Spleen (tissue), 7 donors: ENCODE measurements at regions not wholly inside any gene's neighbourhood (a gene's known extent, or its start where the extent isn't known, plus 50 kb on each side); places are given as distances from the start of the nearest gene placed in this dataset.

ENCODE experiments used
- CTCF ChIP-seq, 11 experiments: fragments of 200-600 bp in 7 of 11; fragments of 450-650 bp in 4 of 11; sonication (generic) in 4 of 11; IDR thresholded peaks in 8 of 11; conservative IDR thresholded peaks in 3 of 11; 1 replicate in 7 of 11; 2 replicates in 4 of 11; pipeline versions ENCODE4 v1.4.0 to v1.8.0; 2016 to 2021; ENCODE audit warnings: antibody characterized with exemption in 11 of 11, inconsistent platforms in 4 of 11, mild to moderate bottlenecking in 1 of 11
- POLR2A ChIP-seq, 3 donors: fragments of 450-650 bp; IDR thresholded peaks; one replicate each; pipeline ENCODE4 v1.5.1; 2017; ENCODE audit warnings: antibody characterized with exemption in 3 of 3, mild to moderate bottlenecking in 1 of 3
- donor health status: DM: no; HTN: no; CAD: no; lungs with moderate emphysema.
- donor health status: DM: no; HTN: no; CAD: no.
- donor health status: DM: no; HTN: no; CAD: no.

- TF ChIP-seq CTCF (IDR thresholded peaks at IDR 0.05 in 8 of 11, conservative IDR thresholded peaks at IDR 0.05 in 3 of 11) (no peak), POLR2A (IDR thresholded peaks at IDR 0.05) (no peak)
Measured at GRCh38 chr2:175342085-175342484, 160.6 kb upstream of the ATP5MC3 start.
